Upper lobe of left lung (tissue), 6 donors: ENCODE measurements at regions not wholly inside any gene's neighbourhood (a gene's known extent, or its start where the extent isn't known, plus 50 kb on each side); places are given as distances from the start of the nearest gene placed in this dataset.

Experiments used
- ATAC-seq, 2 donors: fragments of 200-7000 bp; cut with Tn5 transposase; one replicate each; pipeline ENCODE4 v1.9.1; 2022; ENCODE audit warnings: mild to moderate bottlenecking in 2 of 2, moderate library complexity in 2 of 2; ENCODE audit not compliant: low FRiP score in 2 of 2
- DNase-seq, 2 donors: peaks; one replicate each; pipeline ENCODE4 v3.0.0-alpha.2; 2019 to 2020
- H3K27ac ChIP-seq, 4 donors: fragments of 200-600 bp; sonication (generic); one replicate each; pipeline ENCODE4 v1.5.1; 2016 to 2019
- H3K27me3 ChIP-seq, 4 donors: fragments of 200-600 bp; sonication (generic); one replicate each; pipeline ENCODE4 v1.5.1; 2017 to 2019
- H3K36me3 ChIP-seq, 4 donors: fragments of 200-600 bp; sonication (generic); one replicate each; pipeline ENCODE4 v1.5.1; 2016 to 2019
- H3K4me1 ChIP-seq, 4 donors: fragments of 200-600 bp; sonication (generic); one replicate each; pipeline ENCODE4 v1.5.1; 2018 to 2019
- H3K4me3 ChIP-seq, 4 donors: fragments of 200-600 bp; sonication (generic); one replicate each; pipeline ENCODE4 v1.5.1; 2017 to 2019; ENCODE audit warnings: mild to moderate bottlenecking in 2 of 4, moderate library complexity in 1 of 4
- H3K9me3 ChIP-seq, 4 donors: fragments of 200-600 bp; sonication (generic); one replicate each; pipeline ENCODE4 v1.5.1; 2018 to 2019
- EP300 ChIP-seq, 4 donors: sonication (generic); formaldehyde crosslinking; IDR thresholded peaks; one replicate each; pipeline ENCODE4 v1.5.1; 2017; ENCODE audit warnings: antibody characterized with exemption in 4 of 4, control low read depth in 2 of 4
- POLR2A ChIP-seq, 4 donors: fragments of 450-650 bp; IDR thresholded peaks; one replicate each; pipeline ENCODE4 v1.5.1; 2016 to 2017; ENCODE audit warnings: antibody characterized with exemption in 4 of 4, mild to moderate bottlenecking in 2 of 4
- POLR2AphosphoS5 ChIP-seq, 2 donors: sonication (generic); formaldehyde crosslinking; IDR thresholded peaks; one replicate each; pipeline ENCODE4 v1.5.1; 2017; ENCODE audit warnings: antibody characterized with exemption in 2 of 2
- WGBS, 2 donors: methylation state at CpG; one replicate each; pipeline ENCODE4 v1.1.5; 2017 to 2018; 5-methylcytosine and 5-hydroxymethylcytosine counted together
- TF ChIP-seq, protein P1 (sequence below), 6 experiments: fragments of 450-650 bp in 4 of 6; fragments of 200-600 bp in 2 of 6; sonication (generic) in 2 of 6; IDR thresholded peaks; one replicate each; pipeline ENCODE4 v1.5.1; 2016 to 2019; ENCODE audit warnings: antibody characterized with exemption in 6 of 6
- donor health status: DM: no; HTN: no; CAD: no; lungs with moderate emphysema.
- donor health status: DM: no; HTN: yes; CAD: no; lungs with severe emphysema.

DNA sequence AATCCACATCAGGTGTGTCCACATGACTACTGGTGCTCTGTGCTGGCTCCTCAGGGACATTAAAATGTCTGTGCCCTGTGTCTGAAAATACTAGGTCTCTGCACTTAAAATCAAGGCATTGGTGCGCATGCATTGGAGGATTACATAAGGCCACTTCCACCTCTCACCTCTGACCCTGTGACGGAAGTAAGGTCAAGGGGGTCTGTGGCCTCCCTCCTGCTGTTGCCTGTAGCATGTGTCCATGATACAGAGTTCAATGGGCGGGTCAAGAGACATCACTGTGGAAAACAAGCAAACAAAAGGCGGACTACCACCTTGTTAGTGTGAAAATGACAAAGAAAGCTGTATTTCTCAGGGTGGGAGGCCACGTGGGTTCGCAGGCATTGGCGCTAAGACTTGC is 208.6 kb upstream of the PWP1 start:
- H3K9me3 ChIP-seq: no peaks in the 10 kb centered on the region
- H3K27ac ChIP-seq: no peak overlapping the region
- no peak overlapping the region for H3K4me3 ChIP-seq
- H3K27me3 ChIP-seq: no peaks in the 10 kb centered on the region
- DNase-seq (no peak), ATAC-seq (no peak)
- H3K36me3 ChIP-seq: no peaks in the 10 kb centered on the region
- WGBS, 2 donors: 86 to 92% methylated on average over 7 of the region's 7 CpGs
- TF ChIP-seq POLR2AphosphoS5 (IDR thresholded peaks at IDR 0.05) (no peak), EP300 (IDR thresholded peaks at IDR 0.05) (no peak), POLR2A (IDR thresholded peaks at IDR 0.05) (no peak)
- TF ChIP-seq, protein P1, sequence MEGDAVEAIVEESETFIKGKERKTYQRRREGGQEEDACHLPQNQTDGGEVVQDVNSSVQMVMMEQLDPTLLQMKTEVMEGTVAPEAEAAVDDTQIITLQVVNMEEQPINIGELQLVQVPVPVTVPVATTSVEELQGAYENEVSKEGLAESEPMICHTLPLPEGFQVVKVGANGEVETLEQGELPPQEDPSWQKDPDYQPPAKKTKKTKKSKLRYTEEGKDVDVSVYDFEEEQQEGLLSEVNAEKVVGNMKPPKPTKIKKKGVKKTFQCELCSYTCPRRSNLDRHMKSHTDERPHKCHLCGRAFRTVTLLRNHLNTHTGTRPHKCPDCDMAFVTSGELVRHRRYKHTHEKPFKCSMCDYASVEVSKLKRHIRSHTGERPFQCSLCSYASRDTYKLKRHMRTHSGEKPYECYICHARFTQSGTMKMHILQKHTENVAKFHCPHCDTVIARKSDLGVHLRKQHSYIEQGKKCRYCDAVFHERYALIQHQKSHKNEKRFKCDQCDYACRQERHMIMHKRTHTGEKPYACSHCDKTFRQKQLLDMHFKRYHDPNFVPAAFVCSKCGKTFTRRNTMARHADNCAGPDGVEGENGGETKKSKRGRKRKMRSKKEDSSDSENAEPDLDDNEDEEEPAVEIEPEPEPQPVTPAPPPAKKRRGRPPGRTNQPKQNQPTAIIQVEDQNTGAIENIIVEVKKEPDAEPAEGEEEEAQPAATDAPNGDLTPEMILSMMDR (IDR thresholded peaks at IDR 0.05): no peak
- no peaks in the 10 kb centered on the region for H3K4me1 ChIP-seq

DNA sequence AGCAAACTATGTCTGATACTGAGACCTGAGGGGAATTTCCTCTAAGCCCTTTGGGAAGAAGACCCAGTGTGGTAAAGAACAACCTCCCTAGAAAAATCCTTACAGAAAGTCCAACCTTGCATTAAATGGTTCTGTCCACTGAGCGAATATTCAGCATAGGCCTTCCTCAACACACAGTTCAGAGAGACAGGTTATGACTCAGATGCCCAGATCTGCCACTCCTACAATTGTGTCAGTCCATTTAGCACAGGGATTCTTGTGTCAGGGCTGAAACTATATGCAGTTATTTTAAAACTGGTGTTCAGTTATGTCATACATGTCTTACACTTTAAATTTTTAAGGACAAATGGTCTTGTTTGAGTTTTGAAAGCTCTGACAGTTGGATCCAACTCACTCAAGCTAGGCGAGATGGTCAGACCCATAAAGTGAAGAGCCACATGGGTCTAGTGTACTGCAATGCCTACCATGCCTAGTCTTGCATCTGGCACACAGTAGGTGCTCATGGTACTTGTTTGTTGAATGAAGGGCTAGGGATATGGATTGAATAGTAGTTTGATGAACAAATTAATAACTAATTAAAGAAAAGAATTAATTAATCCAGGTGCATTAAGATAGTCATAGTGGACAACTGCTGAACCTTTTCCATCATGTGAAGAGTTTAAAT is 207.5 kb upstream of the PWP1 start:
- no peaks in the 10 kb centered on the region for H3K4me1 ChIP-seq
- no peaks in the 10 kb centered on the region for H3K36me3 ChIP-seq
- TF ChIP-seq EP300 (IDR thresholded peaks at IDR 0.05) (no peak), POLR2A (IDR thresholded peaks at IDR 0.05) (no peak), POLR2AphosphoS5 (IDR thresholded peaks at IDR 0.05) (no peak)
- TF ChIP-seq, protein P1 (IDR thresholded peaks at IDR 0.05): no peak
- H3K27ac ChIP-seq: no peak overlapping the region
- no peaks in the 10 kb centered on the region for H3K9me3 ChIP-seq
- DNase-seq (no peak), ATAC-seq (no peak)
- no peak overlapping the region for H3K4me3 ChIP-seq
- no peaks in the 10 kb centered on the region for H3K27me3 ChIP-seq
- 82 to 96% methylated on average over 2 of the region's 2 CpGs for WGBS, 2 donors

DNA sequence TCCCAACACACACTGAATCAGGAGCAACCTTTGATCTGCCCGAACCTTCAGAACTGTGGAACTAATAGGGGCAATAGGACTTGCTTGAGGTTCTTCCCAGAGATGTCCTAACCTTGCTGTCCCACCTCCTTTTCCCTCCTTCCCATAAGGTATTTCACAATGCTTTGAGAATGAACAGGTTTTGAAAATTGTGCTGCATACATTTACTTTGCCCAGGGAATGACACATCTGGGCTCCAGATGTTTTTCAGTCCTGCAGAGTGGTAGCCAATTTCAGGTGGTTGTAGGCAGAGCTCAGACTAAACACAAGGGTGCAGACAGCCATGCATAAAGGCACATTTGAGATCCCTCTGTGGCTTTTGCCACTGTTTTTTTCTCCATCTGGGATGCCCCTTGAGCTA is 206.7 kb upstream of the PWP1 start:
- Histone ChIP-seq H3K9me3 (no peaks in the 10 kb centered on the region), H3K36me3 (no peaks in the 10 kb centered on the region), H3K27ac (no peak overlapping the region), H3K27me3 (no peaks in the 10 kb centered on the region), H3K4me3 (no peak overlapping the region), H3K4me1 (no peaks in the 10 kb centered on the region)
- TF ChIP-seq EP300 (IDR thresholded peaks at IDR 0.05): no peak
- TF ChIP-seq POLR2AphosphoS5 (IDR thresholded peaks at IDR 0.05): no peak
- TF ChIP-seq, protein P1 (IDR thresholded peaks at IDR 0.05): no peak
- no peak for TF ChIP-seq POLR2A (IDR thresholded peaks at IDR 0.05)
- 92 to 93% methylated on average over 1 of the region's 1 CpG for WGBS, 2 donors
- no peak for ATAC-seq
- DNase-seq: no peak

DNA sequence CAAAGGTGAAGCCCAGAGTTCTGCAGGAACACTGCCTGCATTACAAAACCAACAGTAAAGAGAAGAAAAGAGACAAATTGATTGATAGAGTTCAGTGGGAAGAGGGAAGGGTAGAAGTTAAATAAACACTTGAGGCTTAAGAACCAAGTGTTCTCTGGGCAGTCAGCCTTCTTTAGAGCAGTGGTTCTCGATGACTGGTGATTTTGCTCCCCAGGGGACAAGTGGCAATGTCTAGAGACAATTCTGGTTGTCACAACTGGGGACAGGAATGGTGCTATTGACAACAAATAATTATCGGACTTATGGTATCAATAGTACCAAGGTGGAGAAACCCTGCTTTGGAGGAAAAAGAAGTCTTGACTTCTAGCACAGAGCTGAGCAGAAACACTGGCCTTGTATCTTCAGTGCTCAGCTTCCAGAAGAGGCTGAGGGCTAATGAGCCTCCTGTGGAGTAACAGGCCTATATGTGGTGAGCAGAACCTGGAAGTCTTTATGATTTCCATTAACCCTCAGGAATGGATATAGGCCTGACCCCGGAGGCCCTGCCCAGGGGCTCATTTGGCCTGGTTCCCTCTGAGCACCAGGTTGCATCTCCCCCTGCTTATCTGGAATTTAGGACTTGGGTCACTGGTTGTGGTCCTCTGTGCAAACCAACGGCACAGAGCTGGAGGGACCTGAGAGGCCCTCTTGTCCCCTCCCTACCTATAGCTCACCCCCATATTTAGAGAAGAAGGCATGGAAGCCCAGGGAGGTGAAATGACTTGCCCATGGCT is 204.6 kb upstream of the PWP1 start:
- H3K27me3 ChIP-seq: no peaks in the 10 kb centered on the region
- no peak overlapping the region for H3K4me3 ChIP-seq
- no peaks in the 10 kb centered on the region for H3K9me3 ChIP-seq
- peak in 1 of 2 donors; percentile 30 for DNase-seq
- no peak overlapping the region for H3K27ac ChIP-seq
- no peak for TF ChIP-seq POLR2AphosphoS5 (IDR thresholded peaks at IDR 0.05)
- TF ChIP-seq EP300 (IDR thresholded peaks at IDR 0.05): no peak
- no peak for TF ChIP-seq POLR2A (IDR thresholded peaks at IDR 0.05)
- TF ChIP-seq, protein P1 (IDR thresholded peaks at IDR 0.05): no peak
- 67 to 68% methylated on average over 4 of the region's 4 CpGs for WGBS, 2 donors
- no peaks in the 10 kb centered on the region for H3K36me3 ChIP-seq
- no peaks in the 10 kb centered on the region for H3K4me1 ChIP-seq
- no peak for ATAC-seq
